Activated CD4-positive, alpha-beta T cell treated with anti-CD3 and anti-CD28 coated beads, Interleukin-2, Interleukin-4, amounts not matched to agents 100 ng/mL and 50 ng/mL, durations not matched to agents 16 hours and 8 hours (primary cell): ENCODE measurements at regions not wholly inside any gene's neighbourhood (a gene's known extent, or its start where the extent isn't known, plus 50 kb on each side); places are given as distances from the start of the nearest gene placed in this dataset.
"Not testable (repeated sequence)": the region's sequence is repeated elsewhere in the genome, so short reads cannot be mapped to it uniquely, and the experiment has no call there.

Experiments
- DNase-seq: peaks from one replicate; pipeline ENCODE4 v3.0.0-alpha.2; 2020; ENCODE audit warnings: low spot score

GRCh38 chr10:36765782-36766414 lies 359.5 kb upstream of the ANKRD30A start:
- no peak for DNase-seq

DNA sequence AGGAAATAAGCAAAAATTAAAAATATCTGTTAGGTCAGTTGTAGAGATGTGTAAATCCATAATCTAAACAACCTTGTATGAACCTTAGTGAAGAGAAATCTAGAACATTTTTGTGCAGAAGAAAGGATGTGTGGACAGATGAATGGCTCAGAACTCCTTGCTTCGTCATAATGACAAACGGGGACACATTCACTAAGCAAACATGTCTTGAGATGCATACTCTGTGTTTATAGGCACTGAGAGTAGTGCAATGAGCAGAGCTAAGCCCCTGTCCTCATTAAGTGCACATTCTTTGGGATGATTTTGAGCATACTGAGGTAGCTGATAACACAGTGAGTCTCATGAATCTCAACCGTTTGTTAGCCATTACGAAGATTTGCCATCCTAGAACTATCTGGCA lies 360.6 kb upstream of the ANKRD30A start:
- no peak for DNase-seq

DNA sequence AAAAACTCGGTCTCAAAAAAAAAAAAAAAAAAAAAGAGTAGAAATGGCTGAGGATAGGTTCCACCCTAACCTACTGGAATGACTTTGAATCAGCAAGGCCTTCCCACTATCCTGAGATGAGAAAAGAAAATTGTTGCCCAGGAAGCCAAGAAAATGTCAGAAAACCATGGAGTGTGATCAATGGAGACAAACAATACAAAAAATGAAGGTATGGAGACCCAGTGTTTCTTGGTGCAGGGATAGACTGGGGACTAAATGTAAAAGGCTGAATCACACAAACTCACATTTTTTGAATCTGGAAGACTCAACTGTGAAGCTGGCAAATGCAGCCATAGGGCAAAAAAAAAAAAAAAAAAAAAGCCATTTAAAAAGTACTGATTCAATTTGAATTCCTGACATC lies 364.3 kb upstream of the ANKRD30A start:
- no peak for DNase-seq

GRCh38 chr10:36759141-36759805 lies 366.1 kb upstream of the ANKRD30A start:
- DNase-seq, result no peak

DNA sequence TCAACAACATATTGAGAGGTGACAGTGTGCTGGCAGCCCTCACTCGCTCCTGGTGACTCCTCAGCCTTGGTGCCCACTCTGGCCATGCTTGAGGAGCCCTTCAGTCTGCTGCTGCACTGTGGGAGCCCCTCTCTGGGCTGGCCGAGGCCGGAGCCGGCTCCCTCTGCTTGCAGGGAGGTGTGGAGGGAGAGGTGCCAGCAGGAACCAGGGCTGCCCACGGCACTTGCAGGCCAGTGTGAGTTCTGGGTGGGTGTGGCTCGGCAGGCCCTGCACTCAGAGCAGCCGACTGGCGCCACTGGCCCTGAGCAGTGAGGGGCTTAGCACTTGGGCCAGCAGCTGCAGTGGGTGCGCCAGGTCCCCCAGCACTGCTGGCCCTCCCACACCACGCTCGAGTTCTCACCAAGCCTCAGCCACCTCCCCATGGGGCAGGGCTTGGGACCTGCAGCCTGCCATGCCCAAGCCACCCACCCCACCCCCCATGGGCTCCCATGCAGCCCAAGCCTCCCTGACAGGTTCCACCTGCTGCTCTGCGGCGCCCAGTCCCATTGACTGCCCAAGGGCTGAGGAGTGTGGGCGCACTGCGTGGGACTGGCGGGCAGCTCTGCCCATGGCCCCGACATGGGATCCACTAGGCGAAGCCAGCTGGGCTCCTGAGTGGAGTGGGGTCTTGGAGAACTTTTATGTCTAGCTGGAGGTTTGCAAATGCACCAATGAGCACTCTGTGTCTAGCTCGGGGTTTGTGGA lies 377.1 kb upstream of the ANKRD30A start:
- DNase-seq, result no peak

DNA sequence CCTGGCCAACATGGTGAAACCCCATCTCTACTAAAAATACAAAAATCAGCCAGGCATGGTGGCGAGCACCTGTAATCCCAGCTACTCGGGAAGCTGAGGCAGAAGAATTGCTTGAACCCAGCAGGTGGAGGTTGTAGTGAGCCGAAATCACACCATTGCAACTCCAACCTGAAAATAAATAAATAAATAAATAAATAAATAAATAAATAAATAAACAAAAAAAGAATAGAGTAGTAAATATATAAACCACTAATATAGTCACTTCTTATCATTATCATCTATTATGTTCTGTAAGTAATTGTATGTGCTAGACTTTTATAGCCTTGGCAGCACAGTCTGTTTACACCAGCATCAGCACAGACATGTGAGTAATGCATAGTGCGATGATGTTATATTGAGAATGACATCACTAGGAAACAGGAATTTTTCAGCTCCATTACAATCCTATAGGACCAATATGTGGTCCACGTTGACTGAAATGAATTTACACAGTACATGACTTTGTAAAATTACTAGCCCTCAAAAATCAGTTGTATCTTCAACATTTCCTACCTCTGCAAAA lies 385.4 kb upstream of the ANKRD30A start:
- DNase-seq, result no peak

- DNase-seq, result no peak
Observed at GRCh38 chr10:36738738-36739431, 386.5 kb upstream of the ANKRD30A start.

GRCh38 chr10:36736311-36736710 lies 389.1 kb upstream of the ANKRD30A start:
- DNase-seq, result no peak

- not testable (repeated sequence) for DNase-seq
Observed at GRCh38 chr10:36734590-36734989, 390.8 kb upstream of the ANKRD30A start.

DNA sequence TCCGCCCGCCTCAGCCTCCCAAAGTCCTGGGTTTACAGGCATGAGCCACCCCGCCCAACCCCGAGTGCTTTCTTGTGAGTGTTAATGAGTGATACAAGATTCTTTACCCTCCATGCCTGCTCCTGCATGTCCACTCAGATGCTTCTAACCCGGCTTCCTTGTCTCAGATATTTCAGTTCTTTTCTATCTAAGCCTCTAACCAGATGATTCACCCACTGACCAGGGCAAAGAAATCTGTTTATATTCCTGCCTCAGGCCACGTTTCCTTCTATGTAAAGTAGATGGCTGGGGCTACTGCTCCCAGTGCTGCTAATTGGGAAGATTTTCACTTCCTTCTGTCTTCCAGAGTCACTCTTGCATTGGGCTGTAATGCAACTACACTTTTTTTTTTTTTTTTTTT lies 395.1 kb upstream of the ANKRD30A start:
- no peak for DNase-seq

- DNase-seq, result no peak
Observed at GRCh38 chr10:36728626-36729025, 396.8 kb upstream of the ANKRD30A start.

DNA sequence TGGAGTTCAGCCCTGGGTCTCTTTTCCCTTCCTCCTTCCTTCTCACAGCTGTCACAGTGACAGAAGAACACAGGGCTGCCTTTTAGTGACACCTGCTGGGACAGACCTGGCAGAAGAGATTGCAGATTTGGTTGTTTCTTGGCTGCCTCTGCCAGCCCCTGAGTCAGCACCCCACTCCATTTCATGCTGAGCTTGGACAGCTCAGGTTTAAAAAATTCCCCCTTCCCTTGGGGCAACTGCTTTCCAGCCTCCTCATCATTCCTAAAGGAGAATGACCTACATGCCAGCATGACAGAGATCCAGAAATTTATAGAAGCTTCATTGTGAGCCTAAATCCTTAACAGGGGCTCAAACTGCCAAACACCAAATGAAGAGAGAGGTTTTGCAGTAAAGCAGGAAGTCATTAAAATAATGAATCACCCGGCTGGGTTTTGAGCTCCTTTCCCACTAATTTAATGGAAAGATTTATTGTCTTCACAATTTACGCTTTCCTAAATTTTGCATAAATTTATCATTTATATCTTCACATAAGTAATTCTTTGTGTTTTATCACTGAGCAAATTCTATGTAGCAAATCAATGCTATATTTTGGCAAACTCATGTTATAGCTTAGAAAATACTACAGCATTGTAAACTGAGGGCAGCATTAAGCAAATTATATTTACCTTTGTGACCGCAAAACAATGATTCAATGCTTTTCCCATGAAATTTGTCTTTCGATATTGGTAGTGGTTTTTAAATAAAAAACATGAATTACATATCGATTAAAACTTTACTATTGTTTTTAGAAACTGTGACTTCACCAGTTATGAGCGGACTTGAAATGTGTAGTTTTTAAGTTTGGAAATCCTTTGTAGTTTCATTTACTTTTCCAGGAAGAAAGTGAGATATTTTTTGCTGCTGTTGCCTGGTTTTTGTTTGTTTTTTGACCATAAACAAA lies 399.5 kb upstream of the ANKRD30A start:
- no peak for DNase-seq

- no peak for DNase-seq
Observed at GRCh38 chr10:36722777-36723176, 402.6 kb upstream of the ANKRD30A start.

DNA sequence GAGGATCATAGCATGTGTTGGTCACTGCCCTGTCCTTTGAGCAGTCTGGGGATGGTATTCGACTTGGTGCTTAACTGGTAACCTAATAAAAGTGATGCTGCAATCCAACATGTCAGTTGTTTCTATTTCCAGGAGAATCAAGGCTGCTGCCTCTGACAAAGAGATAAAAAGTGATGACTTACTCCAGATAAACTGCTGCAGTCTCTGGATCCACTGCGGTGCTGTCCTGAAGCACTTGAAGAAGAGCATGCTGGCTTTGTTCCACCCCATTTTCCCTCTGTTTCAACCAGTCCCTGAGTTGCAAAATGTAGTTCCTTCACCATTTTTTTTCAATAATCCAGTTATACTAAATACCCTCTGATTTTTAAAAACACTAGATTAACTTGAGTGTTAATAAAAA lies 403.5 kb upstream of the ANKRD30A start:
- DNase-seq, result no peak

DNA sequence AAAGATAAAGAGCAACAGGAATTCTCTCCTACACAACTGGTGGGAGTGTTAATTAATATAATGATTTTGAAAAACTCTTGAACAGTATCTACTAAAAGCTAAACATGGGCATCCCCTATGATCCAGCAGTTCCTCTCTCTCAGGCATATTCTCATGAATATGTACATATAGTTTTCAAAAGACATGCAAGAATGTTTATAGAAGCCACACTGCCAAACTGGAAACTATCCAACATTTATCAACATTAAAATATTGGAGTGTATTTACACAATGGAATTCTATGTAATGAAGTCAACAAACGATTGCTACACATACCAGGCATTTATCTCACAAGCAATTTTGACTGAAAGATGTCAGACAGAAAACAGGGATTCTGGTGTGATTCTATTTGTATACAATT lies 404.5 kb upstream of the ANKRD30A start:
- no peak for DNase-seq

DNA sequence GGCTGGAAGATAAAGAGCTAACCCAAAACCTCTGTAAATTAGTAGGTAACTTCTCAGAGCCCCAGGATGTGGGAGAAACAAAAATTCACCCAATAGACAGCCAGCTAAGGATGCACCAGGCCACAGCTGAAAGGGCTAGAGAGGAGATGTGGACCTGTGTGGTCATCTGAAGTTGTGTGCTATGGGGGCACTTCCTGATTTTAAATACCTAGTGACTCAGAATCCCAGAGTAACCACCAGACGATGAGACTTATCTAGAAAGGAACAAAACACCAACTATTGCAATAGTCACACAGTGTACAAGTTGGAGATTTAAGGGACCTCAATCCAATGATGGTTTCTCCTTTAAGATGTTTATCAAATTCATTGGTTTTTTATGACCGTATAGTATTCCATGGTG lies 408.3 kb upstream of the ANKRD30A start:
- DNase-seq, result no peak

GRCh38 chr10:36716291-36716690 lies 409.1 kb upstream of the ANKRD30A start:
- no peak for DNase-seq

DNA sequence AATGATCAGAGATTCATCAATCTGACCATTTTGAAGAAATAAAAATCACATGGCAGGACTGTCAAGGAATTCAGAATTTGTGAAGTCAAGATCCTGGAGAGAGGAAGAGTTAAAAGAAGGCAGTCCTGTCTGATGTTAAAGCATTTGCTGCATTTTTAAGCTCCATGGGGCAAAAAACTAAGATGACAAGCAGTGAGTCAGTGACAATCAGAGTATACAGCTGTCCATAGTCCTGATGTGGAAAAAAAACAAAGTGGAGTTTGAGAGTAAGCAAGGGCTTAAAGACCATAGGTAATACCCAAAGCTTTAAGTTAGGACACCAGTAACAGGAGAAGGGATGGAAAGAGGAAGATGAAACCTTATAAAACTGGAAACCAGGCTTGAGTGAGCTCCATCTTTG lies 412.7 kb upstream of the ANKRD30A start:
- DNase-seq, result no peak

DNA sequence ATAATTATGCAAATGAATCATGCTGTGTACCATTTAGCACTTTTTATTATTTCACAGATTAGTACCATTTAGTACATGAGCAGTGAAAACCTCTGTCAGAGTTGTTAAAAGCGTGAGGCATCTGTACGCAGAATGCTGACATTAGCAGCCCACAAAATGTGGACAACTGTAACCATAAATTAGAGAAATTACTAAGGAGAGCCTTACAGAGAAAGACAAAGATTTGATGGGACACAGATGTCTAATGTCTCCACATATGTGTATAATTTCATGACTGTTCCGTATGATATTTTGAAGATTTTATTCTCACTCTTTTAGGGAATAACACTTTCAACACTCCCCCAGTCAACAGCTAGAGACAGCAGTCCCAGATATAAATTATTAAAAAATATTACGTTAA lies 414.0 kb upstream of the ANKRD30A start:
- DNase-seq, result no peak

DNA sequence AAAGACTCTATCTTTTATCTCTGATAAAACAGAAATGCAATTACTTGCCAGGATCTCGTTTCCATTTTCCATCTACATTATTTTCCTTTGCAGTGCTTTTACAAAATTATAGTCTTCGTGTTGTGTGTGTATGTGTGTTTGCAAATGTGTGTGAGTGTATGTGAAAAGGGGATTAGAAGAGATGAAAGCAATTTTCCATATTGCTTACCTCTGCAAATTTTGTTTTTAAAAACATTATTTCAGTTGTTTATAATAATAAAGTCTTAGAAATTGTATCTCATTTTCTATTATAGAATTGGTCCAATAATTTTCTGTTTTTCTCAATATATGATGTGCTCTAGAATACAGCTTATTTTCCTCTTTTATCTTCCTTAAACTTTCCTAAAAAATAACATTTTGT lies 421.3 kb upstream of the ANKRD30A start:
- no peak for DNase-seq

- DNase-seq, result no peak
Observed at GRCh38 chr10:36703179-36703578, 422.2 kb upstream of the ANKRD30A start.
